HCT116 (cell line): ENCODE measurements at regions not wholly inside any gene's neighbourhood (a gene's known extent, or its start where the extent isn't known, plus 50 kb on each side); places are given as distances from the start of the nearest gene placed in this dataset.

Experiments used
- ATAC-seq: fragments of 200-7000 bp; cut with Tn5 transposase; 2 replicates; pipeline ENCODE4 v1.9.1; 2020; ENCODE audit warnings: mild to moderate bottlenecking, moderate library complexity
- BruUV-seq: library from RNA; stranded (reverse); fragments of 400-500 nt; replicated peaks from 2 replicates; lab custom pipeline; 2021; lab: Mats Ljungman, UMichigan
- CTCF ChIA-PET: fragments of 300-600 bp; sonication (Branson Sonifier 250); formaldehyde crosslinking; loops from one replicate; lab custom pipeline; 2021; ENCODE audit warnings: antibody characterized with exemption; lab: Charles Lee
- POLR2A ChIA-PET: fragments of 300-600, 350-600 bp; sonication (Branson Sonifier 250); formaldehyde crosslinking; loops from one replicate; lab custom pipeline; 2021; ENCODE audit warnings: antibody characterized with exemption; lab: Charles Lee
- RAD21 ChIA-PET, 2 experiments: fragments of 300-600 bp; sonication (Branson Sonifier 250); formaldehyde crosslinking; loops; one replicate each; lab custom pipeline; 2023; ENCODE audit warnings: low total read pairs in 2 of 2; ENCODE audit not compliant: uncharacterized antibody in 2 of 2, unreplicated experiment in 2 of 2, low non-redundant PET in 1 of 2; lab: Charles Lee
- DNase-seq: peaks from one replicate; pipeline ENCODE4 v3.0.0-alpha.2; 2010; ENCODE audit warnings: low read depth, low spot score
- H2AFZ ChIP-seq: fragments of 200-600 bp; shearing (Covaris generic), sonication (generic); 2 replicates; pipeline ENCODE4 v1.6.1; 2017; ENCODE audit warnings: low read depth, mixed run types, mixed read lengths, antibody characterized with exemption, low read length; ENCODE audit not compliant: poor library complexity, severe bottlenecking
- H3K27ac ChIP-seq: 2 replicates; pipeline ENCODE4 v1.5.1; 2012; ENCODE audit warnings: low read depth, low read length
- H3K27me3 ChIP-seq: fragments of 200-600 bp; sonication (generic); 2 replicates; pipeline ENCODE4 v1.6.1; 2016; ENCODE audit warnings: mixed run types, low read length, mixed read lengths; ENCODE audit not compliant: insufficient read depth
- H3K36me3 ChIP-seq, 2 experiments: fragments of 200-500 bp in 1 of 2; fragments of 200-600 bp in 1 of 2; sonication (Bioruptor generic) in 1 of 2; sonication (generic) in 1 of 2; 2 replicates each; pipeline versions ENCODE4 v1.5.1 to v1.6.1; 2014 to 2016; ENCODE audit warnings: low read length in 2 of 2, inconsistent platforms in 1 of 2, mixed read lengths in 1 of 2, mixed run types in 1 of 2; ENCODE audit not compliant: insufficient read depth in 2 of 2, control insufficient read depth in 1 of 2
- H3K4me1 ChIP-seq, 2 experiments: fragments of 200-600 bp in 1 of 2; sonication (generic) in 1 of 2; 2 replicates each; pipeline versions ENCODE4 v1.5.1 to v1.6.1; 2012 to 2017; ENCODE audit warnings: low read length in 2 of 2, inconsistent platforms in 1 of 2, mild to moderate bottlenecking in 1 of 2, mixed read lengths in 1 of 2, mixed run types in 1 of 2, moderate library complexity in 1 of 2; ENCODE audit not compliant: insufficient read depth in 2 of 2, control insufficient read depth in 1 of 2
- H3K4me2 ChIP-seq: fragments of 200-600 bp; sonication (generic); 2 replicates; pipeline ENCODE4 v1.6.1; 2017; ENCODE audit warnings: mixed run types, low read length, mixed read lengths
- H3K4me3 ChIP-seq, 2 experiments: fragments of 200-600 bp in 1 of 2; sonication (generic) in 1 of 2; replicated peaks in 1 of 2; 2 replicates each; pipeline ENCODE4 v1.5.1; 2011 to 2016; ENCODE audit warnings: low read length in 2 of 2, control low read depth in 1 of 2, low read depth in 1 of 2, mild to moderate bottlenecking in 1 of 2, mixed read lengths in 1 of 2, mixed run types in 1 of 2
- H3K79me2 ChIP-seq: fragments of 200-600 bp; sonication (generic); 2 replicates; pipeline ENCODE4 v1.6.1; 2017; ENCODE audit warnings: mild to moderate bottlenecking, mixed run types, low read length, moderate library complexity, mixed read lengths; ENCODE audit not compliant: insufficient read depth
- H3K9ac ChIP-seq: fragments of 200-600 bp; sonication (generic); 2 replicates; pipeline ENCODE4 v1.6.1; 2016; ENCODE audit warnings: low read length, mixed read lengths
- H3K9me2 ChIP-seq: fragments of 200-600 bp; sonication (generic), shearing (Covaris generic); 2 replicates; pipeline ENCODE4 v1.6.1; 2017; ENCODE audit warnings: mixed run types, mild to moderate bottlenecking, moderate library complexity; ENCODE audit not compliant: insufficient read depth
- H3K9me3 ChIP-seq, 2 experiments: fragments of 200-500 bp in 1 of 2; fragments of 200-600 bp in 1 of 2; sonication (Bioruptor generic) in 1 of 2; sonication (generic) in 1 of 2; 2 replicates each; pipeline ENCODE4 v1.6.1; 2014 to 2017; ENCODE audit warnings: low read length in 2 of 2, mixed read lengths in 2 of 2, inconsistent platforms in 1 of 2, low read depth in 1 of 2, mild to moderate bottlenecking in 1 of 2, mixed run types in 1 of 2, moderate library complexity in 1 of 2; ENCODE audit not compliant: control insufficient read depth in 1 of 2, insufficient read depth in 1 of 2
- H4K20me1 ChIP-seq: fragments of 200-600 bp; sonication (generic), shearing (Covaris generic); 2 replicates; pipeline ENCODE4 v1.6.1; 2017; ENCODE audit warnings: mixed run types, mild to moderate bottlenecking, moderate library complexity; ENCODE audit not compliant: insufficient read depth
- CEBPB ChIP-seq: IDR thresholded peaks from 2 replicates; pipeline ENCODE4 v1.6.1; 2012; ENCODE audit warnings: low read depth
- EGR1 ChIP-seq: IDR thresholded peaks from 2 replicates; pipeline ENCODE4 v1.6.1; 2012; ENCODE audit warnings: low read depth
- EZH2 ChIP-seq: fragments of 200-600 bp; sonication (generic); IDR thresholded peaks from 2 replicates; pipeline ENCODE4 v1.6.1; 2017; ENCODE audit warnings: antibody characterized with exemption, mixed run types
- FOSL1 ChIP-seq: IDR thresholded peaks from 2 replicates; pipeline ENCODE4 v1.6.1; 2012; ENCODE audit warnings: low read depth
- POLR2A ChIP-seq: IDR thresholded peaks from 2 replicates; pipeline ENCODE4 v1.7.0; 2011; ENCODE audit warnings: borderline replicate concordance; ENCODE audit not compliant: insufficient read depth, insufficient read length; ENCODE audit errors: extremely low read depth
- POLR2AphosphoS5 ChIP-seq: IDR thresholded peaks from 2 replicates; pipeline ENCODE4 v1.6.1; 2011; ENCODE audit warnings: mild to moderate bottlenecking, low read depth, low read length, moderate library complexity
- SRF ChIP-seq: IDR thresholded peaks from 2 replicates; pipeline ENCODE4 v1.6.1; 2012; ENCODE audit warnings: low read depth
- YY1 ChIP-seq: IDR thresholded peaks from 2 replicates; pipeline ENCODE4 v1.6.1; 2011; ENCODE audit warnings: low read length, low read depth, moderate library complexity, mild to moderate bottlenecking; ENCODE audit not compliant: insufficient replicate concordance; ENCODE audit errors: extremely low read depth
- ZFX ChIP-seq: fragments of 450-650 bp; IDR thresholded peaks from 2 replicates; pipeline ENCODE4 v1.6.1; 2017
- ZNF274 ChIP-seq: fragments of 200-500 bp; sonication (Bioruptor generic); IDR thresholded peaks from 2 replicates; pipeline ENCODE4 v1.6.1; 2014; ENCODE audit warnings: mild to moderate bottlenecking, low read depth, low read length, inconsistent platforms
- intact Hi-C: fragments of 100-400 bp; cut with micrococcal nuclease; formaldehyde crosslinking; loops from 2 replicates; pipeline ENCODE4 v1.10.0; 2022
- TF ChIP-seq, protein P1 (sequence below): IDR thresholded peaks from 2 replicates; pipeline ENCODE4 v1.6.1; 2012; ENCODE audit warnings: low read depth
- TF ChIP-seq, protein P2 (sequence below), 3 experiments: fragments of 200-600 bp in 1 of 3; sonication (generic) in 1 of 3; IDR thresholded peaks in 2 of 3; conservative IDR thresholded peaks in 1 of 3; 2 replicates each; pipeline ENCODE4 v1.5.1; 2012 to 2017; ENCODE audit warnings: low read depth in 2 of 3, low read length in 2 of 3, antibody characterized with exemption in 1 of 3, borderline replicate concordance in 1 of 3, control low read depth in 1 of 3, mild to moderate bottlenecking in 1 of 3, mixed read lengths in 1 of 3, mixed run types in 1 of 3, moderate library complexity in 1 of 3; ENCODE audit not compliant: insufficient read depth in 1 of 3

DNA sequence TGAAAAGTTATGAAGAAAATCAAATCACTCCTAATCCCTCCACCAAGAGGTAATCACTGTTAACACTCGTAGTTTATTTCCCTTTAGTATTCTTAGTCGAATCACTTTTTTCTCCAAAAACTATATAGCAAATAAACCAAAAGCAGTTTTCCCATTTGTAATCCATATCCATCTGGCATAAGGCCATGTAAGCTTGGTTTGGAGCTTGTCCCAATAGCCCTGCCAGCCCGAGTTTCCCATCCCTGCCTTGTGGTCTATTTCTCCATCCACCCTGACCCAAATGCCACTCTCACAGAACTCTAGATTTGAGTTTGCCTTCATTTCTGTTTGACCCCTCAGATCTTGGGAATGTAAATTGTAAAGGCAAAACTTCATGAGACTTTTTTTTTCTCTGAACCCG is 71.8 kb upstream of the DSP start:
- Histone ChIP-seq H2AFZ (no peak overlapping the region), H3K9me3 (no peaks in the 10 kb centered on the region), H3K4me3 (no peak overlapping the region), H3K9me2 (no peaks in the 10 kb centered on the region), H3K9ac (no peak overlapping the region), H3K27ac (no peak overlapping the region), H3K4me2 (no peak overlapping the region), H3K27me3 (no peaks in the 10 kb centered on the region), H3K4me1 (peaks cover 7 to 21% of the 10 kb centered on the region in 2 experiments), H4K20me1 (no peaks in the 10 kb centered on the region), H3K36me3 (no peaks in the 10 kb centered on the region), H3K79me2 (no peaks in the 10 kb centered on the region)
- CTCF ChIA-PET = no interaction called here
- POLR2A ChIA-PET = no interaction called here
- intact Hi-C loops = loop anchor here (5.0 kb wide), 1 partner anchor 73 kb away; the partner anchor contains the start of gene DSP
- ATAC-seq (no peak), DNase-seq (no peak)
- RAD21 ChIA-PET = no interaction called here
- BruUV-seq = no TSS peak
- TF ChIP-seq SRF = no peak
- TF ChIP-seq ZFX = no peak
- TF ChIP-seq ZNF274 = no peak

DNA sequence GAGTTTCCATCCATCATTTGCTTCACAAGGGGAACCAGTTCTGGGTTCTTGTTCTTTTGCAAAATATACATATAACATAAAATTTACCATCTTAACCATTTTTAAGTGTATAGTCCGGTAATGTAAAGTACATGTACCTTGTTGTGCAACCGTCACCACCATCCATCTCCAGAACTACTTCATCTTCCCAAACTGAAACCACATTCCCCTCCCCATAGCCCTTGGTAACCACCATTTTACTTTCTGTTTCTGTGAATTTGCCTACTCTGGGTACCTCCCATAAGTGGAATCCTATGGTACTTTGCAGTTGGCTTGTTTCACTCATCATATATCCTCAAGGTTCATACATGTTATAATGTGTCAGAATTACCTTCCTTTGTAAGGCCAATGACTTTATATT is 70.3 kb upstream of the DSP start:
- ChIA-PET CTCF (no interaction called here), POLR2A (no interaction called here), RAD21 (no interaction called here)
- TF ChIP-seq FOSL1 (no peak), ZFX (no peak), EGR1 (no peak), SRF (no peak), POLR2AphosphoS5 (no peak), CEBPB (no peak), EZH2 (no peak), POLR2A (no peak), YY1 (no peak)
- TF ChIP-seq, protein P1, sequence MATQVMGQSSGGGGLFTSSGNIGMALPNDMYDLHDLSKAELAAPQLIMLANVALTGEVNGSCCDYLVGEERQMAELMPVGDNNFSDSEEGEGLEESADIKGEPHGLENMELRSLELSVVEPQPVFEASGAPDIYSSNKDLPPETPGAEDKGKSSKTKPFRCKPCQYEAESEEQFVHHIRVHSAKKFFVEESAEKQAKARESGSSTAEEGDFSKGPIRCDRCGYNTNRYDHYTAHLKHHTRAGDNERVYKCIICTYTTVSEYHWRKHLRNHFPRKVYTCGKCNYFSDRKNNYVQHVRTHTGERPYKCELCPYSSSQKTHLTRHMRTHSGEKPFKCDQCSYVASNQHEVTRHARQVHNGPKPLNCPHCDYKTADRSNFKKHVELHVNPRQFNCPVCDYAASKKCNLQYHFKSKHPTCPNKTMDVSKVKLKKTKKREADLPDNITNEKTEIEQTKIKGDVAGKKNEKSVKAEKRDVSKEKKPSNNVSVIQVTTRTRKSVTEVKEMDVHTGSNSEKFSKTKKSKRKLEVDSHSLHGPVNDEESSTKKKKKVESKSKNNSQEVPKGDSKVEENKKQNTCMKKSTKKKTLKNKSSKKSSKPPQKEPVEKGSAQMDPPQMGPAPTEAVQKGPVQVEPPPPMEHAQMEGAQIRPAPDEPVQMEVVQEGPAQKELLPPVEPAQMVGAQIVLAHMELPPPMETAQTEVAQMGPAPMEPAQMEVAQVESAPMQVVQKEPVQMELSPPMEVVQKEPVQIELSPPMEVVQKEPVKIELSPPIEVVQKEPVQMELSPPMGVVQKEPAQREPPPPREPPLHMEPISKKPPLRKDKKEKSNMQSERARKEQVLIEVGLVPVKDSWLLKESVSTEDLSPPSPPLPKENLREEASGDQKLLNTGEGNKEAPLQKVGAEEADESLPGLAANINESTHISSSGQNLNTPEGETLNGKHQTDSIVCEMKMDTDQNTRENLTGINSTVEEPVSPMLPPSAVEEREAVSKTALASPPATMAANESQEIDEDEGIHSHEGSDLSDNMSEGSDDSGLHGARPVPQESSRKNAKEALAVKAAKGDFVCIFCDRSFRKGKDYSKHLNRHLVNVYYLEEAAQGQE = no peak
- TF ChIP-seq, protein P2, sequence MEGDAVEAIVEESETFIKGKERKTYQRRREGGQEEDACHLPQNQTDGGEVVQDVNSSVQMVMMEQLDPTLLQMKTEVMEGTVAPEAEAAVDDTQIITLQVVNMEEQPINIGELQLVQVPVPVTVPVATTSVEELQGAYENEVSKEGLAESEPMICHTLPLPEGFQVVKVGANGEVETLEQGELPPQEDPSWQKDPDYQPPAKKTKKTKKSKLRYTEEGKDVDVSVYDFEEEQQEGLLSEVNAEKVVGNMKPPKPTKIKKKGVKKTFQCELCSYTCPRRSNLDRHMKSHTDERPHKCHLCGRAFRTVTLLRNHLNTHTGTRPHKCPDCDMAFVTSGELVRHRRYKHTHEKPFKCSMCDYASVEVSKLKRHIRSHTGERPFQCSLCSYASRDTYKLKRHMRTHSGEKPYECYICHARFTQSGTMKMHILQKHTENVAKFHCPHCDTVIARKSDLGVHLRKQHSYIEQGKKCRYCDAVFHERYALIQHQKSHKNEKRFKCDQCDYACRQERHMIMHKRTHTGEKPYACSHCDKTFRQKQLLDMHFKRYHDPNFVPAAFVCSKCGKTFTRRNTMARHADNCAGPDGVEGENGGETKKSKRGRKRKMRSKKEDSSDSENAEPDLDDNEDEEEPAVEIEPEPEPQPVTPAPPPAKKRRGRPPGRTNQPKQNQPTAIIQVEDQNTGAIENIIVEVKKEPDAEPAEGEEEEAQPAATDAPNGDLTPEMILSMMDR (IDR thresholded peaks at IDR 0.05 in 2 of 3, conservative IDR thresholded peaks at IDR 0.05 in 1 of 3; ENCODE audit: borderline replicate concordance in 1 of 3, insufficient read depth in 1 of 3, low read depth in 2 of 3, low read length in 2 of 3) = no peak
- ATAC-seq (no peak), DNase-seq (no peak)
- H3K79me2 ChIP-seq = no peaks in the 10 kb centered on the region
- no peak overlapping the region for H3K4me3 ChIP-seq
- H3K4me2 ChIP-seq = no peak overlapping the region
- no peaks in the 10 kb centered on the region for H3K27me3 ChIP-seq
- no peaks in the 10 kb centered on the region for H4K20me1 ChIP-seq
- H3K36me3 ChIP-seq = no peaks in the 10 kb centered on the region
- H3K4me1 ChIP-seq = peaks cover 7 to 21% of the 10 kb centered on the region in 2 experiments
- no peak overlapping the region for H3K9ac ChIP-seq
- no peaks in the 10 kb centered on the region for H3K9me2 ChIP-seq
- intact Hi-C loops = no loop called here
- H3K27ac ChIP-seq = no peak overlapping the region
- no TSS peak for BruUV-seq
- H3K9me3 ChIP-seq = no peaks in the 10 kb centered on the region
- H2AFZ ChIP-seq = no peak overlapping the region
